ENCODE measurements at regions not wholly inside any gene's neighbourhood (a gene's known extent, or its start where the extent isn't known, plus 50 kb on each side); places are given as distances from the start of the nearest gene placed in this dataset.

- no peak for DNase-seq (ENCODE audit: low read depth in 2 of 3, low spot score in 1 of 3)
These were observed 265.5 kb upstream of the ADAMTSL1 start for GRCh38 chr9:18208166-18209059.

- no peak for DNase-seq (ENCODE audit: low read depth in 2 of 3, low spot score in 1 of 3)
These were observed 258.3 kb upstream of the ADAMTSL1 start for GRCh38 chr9:18215626-18216025.

GRCh38 chr9:18216376-18216775 lies 257.6 kb upstream of the ADAMTSL1 start:
- no peak for DNase-seq (ENCODE audit: low read depth in 2 of 3, low spot score in 1 of 3)

GRCh38 chr9:18228101-18228500 lies 245.9 kb upstream of the ADAMTSL1 start:
- no peak for DNase-seq (ENCODE audit: low read depth in 2 of 3, low spot score in 1 of 3)

- DNase-seq (ENCODE audit: low read depth in 2 of 3, low spot score in 1 of 3), result no peak
These were observed 243.8 kb upstream of the ADAMTSL1 start for GRCh38 chr9:18229992-18230676.

- no peak for DNase-seq (ENCODE audit: low read depth in 2 of 3, low spot score in 1 of 3)
These were observed 240.6 kb upstream of the ADAMTSL1 start for GRCh38 chr9:18233311-18233710.

GRCh38 chr9:18233776-18234445 lies 240.0 kb upstream of the ADAMTSL1 start:
- no peak for DNase-seq (ENCODE audit: low read depth in 2 of 3, low spot score in 1 of 3)

- no peak for DNase-seq (ENCODE audit: low read depth in 2 of 3, low spot score in 1 of 3)
These were observed 238.6 kb upstream of the ADAMTSL1 start for GRCh38 chr9:18235181-18235908.

- DNase-seq (ENCODE audit: low read depth in 2 of 3, low spot score in 1 of 3), result no peak
These were observed 237.6 kb upstream of the ADAMTSL1 start for GRCh38 chr9:18236336-18236735.

GRCh38 chr9:18237776-18238175 lies 236.2 kb upstream of the ADAMTSL1 start:
- DNase-seq (ENCODE audit: low read depth in 2 of 3, low spot score in 1 of 3), result no peak

- no peak for DNase-seq (ENCODE audit: low read depth in 2 of 3, low spot score in 1 of 3)
These were observed 235.7 kb upstream of the ADAMTSL1 start for GRCh38 chr9:18238254-18238653.

- DNase-seq (ENCODE audit: low read depth in 2 of 3, low spot score in 1 of 3), result no peak
These were observed 235.1 kb upstream of the ADAMTSL1 start for GRCh38 chr9:18238752-18239447.

- no peak for DNase-seq (ENCODE audit: low read depth in 2 of 3, low spot score in 1 of 3)
These were observed 233.7 kb upstream of the ADAMTSL1 start for GRCh38 chr9:18240213-18240612.

- DNase-seq (ENCODE audit: low read depth in 2 of 3, low spot score in 1 of 3), result no peak
These were observed 228.0 kb upstream of the ADAMTSL1 start for GRCh38 chr9:18245911-18246310.

- no peak for DNase-seq (ENCODE audit: low read depth in 2 of 3, low spot score in 1 of 3)
These were observed 223.9 kb upstream of the ADAMTSL1 start for GRCh38 chr9:18250053-18250452.

GRCh38 chr9:18253950-18254349 lies 220.0 kb upstream of the ADAMTSL1 start:
- DNase-seq (ENCODE audit: low read depth in 2 of 3, low spot score in 1 of 3), result no peak

GRCh38 chr9:18255158-18255629 lies 218.8 kb upstream of the ADAMTSL1 start:
- DNase-seq (ENCODE audit: low read depth in 2 of 3, low spot score in 1 of 3), result peak; percentile 34 to 57 (median 53)

GRCh38 chr9:18255747-18256146 lies 218.2 kb upstream of the ADAMTSL1 start:
- DNase-seq (ENCODE audit: low read depth in 2 of 3, low spot score in 1 of 3), result no peak

- no peak for DNase-seq (ENCODE audit: low read depth in 2 of 3, low spot score in 1 of 3)
These were observed 217.4 kb upstream of the ADAMTSL1 start for GRCh38 chr9:18256568-18256967.

GRCh38 chr9:18260521-18260920 lies 213.4 kb upstream of the ADAMTSL1 start:
- no peak for DNase-seq (ENCODE audit: low read depth in 2 of 3, low spot score in 1 of 3)
